ENCODE measurements at regions not wholly inside any gene's neighbourhood (a gene's known extent, or its start where the extent isn't known, plus 50 kb on each side); places are given as distances from the start of the nearest gene placed in this dataset.

DNA sequence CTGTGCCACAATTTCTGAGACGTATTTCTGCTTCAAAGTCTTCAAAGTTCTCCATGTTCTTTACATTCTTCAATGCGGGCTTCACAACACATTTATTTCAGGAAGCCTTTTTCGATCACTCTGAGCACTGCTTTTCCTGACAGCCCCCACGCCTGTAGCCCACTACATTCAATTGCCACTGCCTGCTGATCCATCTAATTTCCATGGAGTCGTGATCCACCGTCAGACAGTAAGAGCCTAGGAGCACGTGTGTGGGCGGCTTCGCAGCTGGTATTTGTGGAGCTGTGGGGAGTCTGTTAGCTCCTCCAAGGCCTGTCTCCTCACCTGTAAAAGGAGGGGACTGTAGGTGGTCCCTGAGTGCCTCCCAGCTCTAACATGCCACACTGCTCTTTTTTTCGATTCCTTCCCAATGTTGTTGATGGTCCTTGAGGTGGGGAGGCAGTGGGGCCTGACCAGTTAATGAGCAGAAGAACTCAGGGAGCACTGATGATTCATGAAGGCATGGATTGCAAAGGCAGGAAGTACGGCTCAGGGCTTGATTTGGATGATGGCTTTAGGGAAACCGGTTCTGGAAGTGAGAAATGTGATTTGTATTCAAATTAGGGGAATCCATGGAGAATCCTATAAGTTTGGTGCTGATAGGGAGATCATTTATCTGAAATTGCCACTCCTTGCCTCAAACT is 401.1 kb upstream of the PODXL start:
- ChIA-PET CTCF (no interaction called here), POLR2A (ENCODE audit: unreplicated experiment) (no interaction called here)
- Histone ChIP-seq H3K9me2 (replicated peaks; ENCODE audit: low read length) (no peaks in the 10 kb centered on the region), H3K79me2 (ENCODE audit: low read length) (no peaks in the 10 kb centered on the region), H3K36me3 (ENCODE audit: low read depth, low read length) (no peaks in the 10 kb centered on the region), H3K4me2 (ENCODE audit: low read length) (no peak overlapping the region), H3K4me3 (ENCODE audit: low read length) (no peak overlapping the region), H3K27me3 (ENCODE audit: low read length) (0 out of 2 replicates have a peak, but pooled peaks cover 4% of the 10 kb centered on the region), H4K20me1 (ENCODE audit: low read length) (no peaks in the 10 kb centered on the region), H3K9me3 (ENCODE audit: low read length) (no peaks in the 10 kb centered on the region), H3K27ac (ENCODE audit: low read length) (no peak overlapping the region), H3K4me1 (ENCODE audit: insufficient read depth, low read length) (peaks cover 4% of the 10 kb centered on the region; the same call in 1 of the 2 replicates), H3F3A (ENCODE audit: low read length, unreplicated experiment) (no peaks in the 10 kb centered on the region), H3K9ac (ENCODE audit: low read length) (no peak overlapping the region), H2AFZ (ENCODE audit: low read length) (no peak overlapping the region)
- no TSS peak for BruUV-seq (replicated peaks)
- TF ChIP-seq EZH2phosphoT487 (IDR thresholded peaks at IDR 0.05; ENCODE audit: borderline replicate concordance, low read length), result no peak
- no peak for TF ChIP-seq EZH2 (IDR thresholded peaks at IDR 0.05; ENCODE audit: low read length, unreplicated experiment)
- TF ChIP-seq CTCF (conservative IDR thresholded peaks at IDR 0.05; ENCODE audit: low read depth, low read length), result no peak
- intact Hi-C loops (cut with micrococcal nuclease), result no loop called here
- DNase-seq, result peak; percentile 40
- no peak for ATAC-seq

GRCh38 chr7:131956864-131957263 is 400.4 kb upstream of the PODXL start:
- ChIA-PET CTCF (no interaction called here), POLR2A (ENCODE audit: unreplicated experiment) (no interaction called here)
- Histone ChIP-seq H4K20me1 (ENCODE audit: low read length) (no peaks in the 10 kb centered on the region), H3K9me2 (replicated peaks; ENCODE audit: low read length) (no peaks in the 10 kb centered on the region), H3K27me3 (ENCODE audit: low read length) (no peaks in the 10 kb centered on the region), H3K9me3 (ENCODE audit: low read length) (no peaks in the 10 kb centered on the region), H3K36me3 (ENCODE audit: low read depth, low read length) (no peaks in the 10 kb centered on the region), H3K27ac (ENCODE audit: low read length) (no peak overlapping the region), H3K79me2 (ENCODE audit: low read length) (no peaks in the 10 kb centered on the region), H3K4me1 (ENCODE audit: insufficient read depth, low read length) (peaks cover 4% of the 10 kb centered on the region; the same call in 1 of the 2 replicates), H2AFZ (ENCODE audit: low read length) (no peak overlapping the region), H3F3A (ENCODE audit: low read length, unreplicated experiment) (no peaks in the 10 kb centered on the region), H3K4me2 (ENCODE audit: low read length) (no peak overlapping the region), H3K4me3 (ENCODE audit: low read length) (no peak overlapping the region), H3K9ac (ENCODE audit: low read length) (no peak overlapping the region)
- TF ChIP-seq EZH2phosphoT487 (IDR thresholded peaks at IDR 0.05; ENCODE audit: borderline replicate concordance, low read length) (no peak), EZH2 (IDR thresholded peaks at IDR 0.05; ENCODE audit: low read length, unreplicated experiment) (no peak), CTCF (conservative IDR thresholded peaks at IDR 0.05; ENCODE audit: low read depth, low read length) (no peak)
- ATAC-seq (no peak), DNase-seq (no peak)
- no TSS peak for BruUV-seq (replicated peaks)
- intact Hi-C loops (cut with micrococcal nuclease), result no loop called here

- Histone ChIP-seq H3K9me3 (ENCODE audit: low read length) (no peaks in the 10 kb centered on the region), H2AFZ (ENCODE audit: low read length) (no peak overlapping the region), H3K27me3 (ENCODE audit: low read length) (no peaks in the 10 kb centered on the region), H3K9ac (ENCODE audit: low read length) (no peak overlapping the region), H3K4me2 (ENCODE audit: low read length) (no peak overlapping the region), H3K4me1 (ENCODE audit: insufficient read depth, low read length) (peaks cover 4% of the 10 kb centered on the region; the same call in 1 of the 2 replicates), H3F3A (ENCODE audit: low read length, unreplicated experiment) (no peaks in the 10 kb centered on the region), H3K27ac (ENCODE audit: low read length) (no peak overlapping the region), H3K4me3 (ENCODE audit: low read length) (no peak overlapping the region), H3K36me3 (ENCODE audit: low read depth, low read length) (no peaks in the 10 kb centered on the region), H3K9me2 (replicated peaks; ENCODE audit: low read length) (no peaks in the 10 kb centered on the region), H4K20me1 (ENCODE audit: low read length) (no peaks in the 10 kb centered on the region), H3K79me2 (ENCODE audit: low read length) (no peaks in the 10 kb centered on the region)
- no peak for DNase-seq
- no TSS peak for BruUV-seq (replicated peaks)
- no peak for ATAC-seq
- intact Hi-C loops (cut with micrococcal nuclease), result no loop called here
- ChIA-PET CTCF (no interaction called here), POLR2A (ENCODE audit: unreplicated experiment) (interaction anchor here (0.6 kb wide), 1 partner anchor 12 kb away, joined by 7 read pairs; no protein-coding TSS in a partner anchor)
- TF ChIP-seq CTCF (conservative IDR thresholded peaks at IDR 0.05; ENCODE audit: low read depth, low read length), result no peak
- no peak for TF ChIP-seq EZH2phosphoT487 (IDR thresholded peaks at IDR 0.05; ENCODE audit: borderline replicate concordance, low read length)
- TF ChIP-seq EZH2 (IDR thresholded peaks at IDR 0.05; ENCODE audit: low read length, unreplicated experiment), result no peak
Measured at GRCh38 chr7:131955679-131956078, 399.3 kb upstream of the PODXL start.
